ENCODE measurements at regions not wholly inside any gene's neighbourhood (a gene's known extent, or its start where the extent isn't known, plus 50 kb on each side); places are given as distances from the start of the nearest gene placed in this dataset.

DNA sequence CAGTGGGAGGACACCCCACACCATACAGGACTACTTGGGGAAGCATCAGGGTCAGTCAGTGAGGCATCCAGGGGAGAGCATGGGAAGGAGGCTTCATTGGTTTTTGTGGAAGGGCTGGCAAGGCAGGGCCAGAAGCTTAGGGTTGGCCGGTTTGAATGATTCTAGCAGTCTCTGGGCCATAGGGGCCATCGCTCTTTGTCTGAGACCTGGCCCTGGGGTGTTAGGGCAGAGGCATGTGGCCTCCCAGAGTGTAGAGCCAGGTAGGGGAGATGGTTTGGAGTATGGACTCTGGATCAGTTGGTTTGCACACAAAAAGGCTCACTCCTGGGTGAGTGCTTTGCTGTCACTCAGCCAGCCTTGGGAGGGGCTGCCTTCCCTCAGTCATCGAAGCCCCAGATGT, 98.5 kb downstream of the GLI2 start:
- no peak for TF ChIP-seq SIN3A (IDR thresholded peaks at IDR 0.05; ENCODE audit: borderline replicate concordance, insufficient read depth, low read length)
- no peak for TF ChIP-seq TAF1 (IDR thresholded peaks at IDR 0.05; ENCODE audit: borderline replicate concordance, insufficient read depth, low read length)
- TF ChIP-seq, protein P1, sequence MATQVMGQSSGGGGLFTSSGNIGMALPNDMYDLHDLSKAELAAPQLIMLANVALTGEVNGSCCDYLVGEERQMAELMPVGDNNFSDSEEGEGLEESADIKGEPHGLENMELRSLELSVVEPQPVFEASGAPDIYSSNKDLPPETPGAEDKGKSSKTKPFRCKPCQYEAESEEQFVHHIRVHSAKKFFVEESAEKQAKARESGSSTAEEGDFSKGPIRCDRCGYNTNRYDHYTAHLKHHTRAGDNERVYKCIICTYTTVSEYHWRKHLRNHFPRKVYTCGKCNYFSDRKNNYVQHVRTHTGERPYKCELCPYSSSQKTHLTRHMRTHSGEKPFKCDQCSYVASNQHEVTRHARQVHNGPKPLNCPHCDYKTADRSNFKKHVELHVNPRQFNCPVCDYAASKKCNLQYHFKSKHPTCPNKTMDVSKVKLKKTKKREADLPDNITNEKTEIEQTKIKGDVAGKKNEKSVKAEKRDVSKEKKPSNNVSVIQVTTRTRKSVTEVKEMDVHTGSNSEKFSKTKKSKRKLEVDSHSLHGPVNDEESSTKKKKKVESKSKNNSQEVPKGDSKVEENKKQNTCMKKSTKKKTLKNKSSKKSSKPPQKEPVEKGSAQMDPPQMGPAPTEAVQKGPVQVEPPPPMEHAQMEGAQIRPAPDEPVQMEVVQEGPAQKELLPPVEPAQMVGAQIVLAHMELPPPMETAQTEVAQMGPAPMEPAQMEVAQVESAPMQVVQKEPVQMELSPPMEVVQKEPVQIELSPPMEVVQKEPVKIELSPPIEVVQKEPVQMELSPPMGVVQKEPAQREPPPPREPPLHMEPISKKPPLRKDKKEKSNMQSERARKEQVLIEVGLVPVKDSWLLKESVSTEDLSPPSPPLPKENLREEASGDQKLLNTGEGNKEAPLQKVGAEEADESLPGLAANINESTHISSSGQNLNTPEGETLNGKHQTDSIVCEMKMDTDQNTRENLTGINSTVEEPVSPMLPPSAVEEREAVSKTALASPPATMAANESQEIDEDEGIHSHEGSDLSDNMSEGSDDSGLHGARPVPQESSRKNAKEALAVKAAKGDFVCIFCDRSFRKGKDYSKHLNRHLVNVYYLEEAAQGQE (IDR thresholded peaks at IDR 0.05; ENCODE audit: insufficient read depth in 1 of 2, low read depth in 2 of 2, low read length in 2 of 2): no peak
- TF ChIP-seq FOXP2 (optimal IDR thresholded peaks at IDR 0.05; ENCODE audit: borderline replicate concordance, extremely low read depth, extremely low read length, insufficient read depth): no peak
- TF ChIP-seq POLR2AphosphoS5 (IDR thresholded peaks at IDR 0.05; ENCODE audit: low read depth, low read length): no peak

DNA sequence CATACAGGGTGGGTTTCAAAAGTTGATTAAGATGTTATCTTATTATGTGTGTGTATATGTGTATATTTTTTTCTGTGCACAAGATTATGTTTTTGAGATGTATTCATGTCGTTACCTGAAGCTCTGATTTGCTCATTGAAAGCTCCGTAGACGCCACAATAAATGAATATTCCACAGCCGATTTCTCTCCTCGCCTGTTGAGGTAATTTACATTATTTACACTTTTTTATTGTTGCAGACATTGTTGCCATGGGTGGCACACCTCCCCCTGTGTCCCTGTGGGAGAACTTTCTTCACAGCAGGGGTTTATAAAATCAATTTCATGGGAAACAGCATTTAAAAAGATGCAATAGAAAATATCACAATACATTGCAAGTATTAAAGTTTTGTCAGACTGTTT, 100.6 kb downstream of the GLI2 start:
- TF ChIP-seq SIN3A (IDR thresholded peaks at IDR 0.05; ENCODE audit: borderline replicate concordance, insufficient read depth, low read length) (no peak), TAF1 (IDR thresholded peaks at IDR 0.05; ENCODE audit: borderline replicate concordance, insufficient read depth, low read length) (no peak), FOXP2 (optimal IDR thresholded peaks at IDR 0.05; ENCODE audit: borderline replicate concordance, extremely low read depth, extremely low read length, insufficient read depth) (no peak), POLR2AphosphoS5 (IDR thresholded peaks at IDR 0.05; ENCODE audit: low read depth, low read length) (no peak)
- TF ChIP-seq, protein P1 (IDR thresholded peaks at IDR 0.05; ENCODE audit: insufficient read depth in 1 of 2, low read depth in 2 of 2, low read length in 2 of 2): no peak

DNA sequence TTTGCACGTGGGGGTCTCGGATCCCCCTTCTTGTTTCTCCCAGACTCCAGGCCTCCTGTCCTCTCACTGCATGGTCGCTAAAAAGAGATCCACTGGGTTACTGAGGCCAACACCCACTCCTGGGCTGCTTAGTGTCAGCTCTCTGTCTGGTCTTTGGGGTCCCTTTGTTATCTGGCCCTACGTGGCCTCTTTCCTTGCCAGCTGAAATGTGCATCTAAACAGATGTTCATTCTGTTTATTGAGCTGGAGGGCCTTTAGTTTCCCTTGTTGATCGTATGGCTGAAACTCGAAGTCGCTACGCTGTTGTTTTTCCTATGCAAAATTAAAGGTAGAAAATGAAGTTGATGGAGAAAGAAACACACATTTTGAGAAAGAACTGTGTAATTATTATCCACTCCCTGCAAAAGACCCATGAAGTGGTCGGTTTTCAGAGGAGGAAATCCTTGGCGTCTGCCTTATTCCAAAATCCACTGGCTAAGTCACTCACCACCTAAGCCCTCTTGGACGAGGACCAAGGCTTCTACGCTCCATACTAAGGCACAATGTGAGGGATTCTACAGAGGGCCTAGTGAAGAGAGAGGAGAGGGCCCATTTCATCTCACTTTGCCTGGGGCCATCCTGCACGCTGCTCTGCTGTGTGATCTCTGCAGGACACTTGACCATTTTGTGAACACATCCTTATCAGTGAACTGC, 105.3 kb downstream of the GLI2 start:
- TF ChIP-seq SIN3A (IDR thresholded peaks at IDR 0.05; ENCODE audit: borderline replicate concordance, insufficient read depth, low read length) (no peak), TAF1 (IDR thresholded peaks at IDR 0.05; ENCODE audit: borderline replicate concordance, insufficient read depth, low read length) (no peak), FOXP2 (optimal IDR thresholded peaks at IDR 0.05; ENCODE audit: borderline replicate concordance, extremely low read depth, extremely low read length, insufficient read depth) (no peak), POLR2AphosphoS5 (IDR thresholded peaks at IDR 0.05; ENCODE audit: low read depth, low read length) (no peak)
- TF ChIP-seq, protein P1 (IDR thresholded peaks at IDR 0.05; ENCODE audit: insufficient read depth in 1 of 2, low read depth in 2 of 2, low read length in 2 of 2): no peak

DNA sequence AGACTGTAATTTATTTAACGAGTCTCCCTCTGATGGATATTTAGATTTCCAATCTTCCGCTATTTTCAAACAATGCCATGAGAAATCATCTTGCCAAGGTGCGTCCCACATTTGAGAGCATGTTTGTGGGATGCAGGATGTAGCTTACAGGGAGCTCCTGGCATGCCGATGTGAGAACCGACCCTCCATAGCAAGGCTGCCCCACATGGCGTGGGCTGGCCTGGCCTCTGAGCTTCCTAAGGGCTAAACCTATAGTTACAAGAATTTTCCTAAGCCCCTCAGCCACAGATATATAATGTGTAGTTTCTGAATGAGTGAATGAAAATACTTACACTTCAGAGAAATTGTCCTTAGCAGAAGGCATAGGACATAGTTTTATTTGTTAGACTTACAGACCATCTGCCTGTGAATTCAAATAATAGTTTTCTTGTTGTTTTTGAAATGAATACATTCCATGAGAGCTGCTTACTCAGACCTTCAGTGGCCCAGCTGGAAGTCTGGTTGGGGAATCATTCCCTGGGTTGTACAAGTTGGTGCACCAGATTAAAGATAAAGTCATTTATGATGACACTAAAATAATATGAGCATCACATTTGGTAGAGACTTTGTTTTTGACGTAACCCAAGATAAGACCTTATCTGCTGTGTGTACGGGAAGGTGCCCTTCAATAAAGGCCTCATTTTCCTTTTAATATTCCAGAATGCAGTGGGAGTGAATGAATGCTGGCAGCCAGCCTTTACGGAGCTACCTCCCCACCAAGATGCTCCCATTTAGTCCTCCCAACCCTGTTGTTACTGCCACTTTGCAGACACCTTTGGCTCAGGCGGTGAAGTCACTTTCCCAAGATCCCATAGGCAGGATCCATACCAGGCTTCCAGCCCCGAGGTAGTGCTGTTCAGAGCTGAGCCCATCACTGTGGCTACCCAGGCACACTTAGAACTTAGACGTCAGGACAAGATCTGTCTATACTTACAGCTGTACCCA, 107.1 kb downstream of the GLI2 start:
- TF ChIP-seq TAF1 (IDR thresholded peaks at IDR 0.05; ENCODE audit: borderline replicate concordance, insufficient read depth, low read length): no peak
- no peak for TF ChIP-seq POLR2AphosphoS5 (IDR thresholded peaks at IDR 0.05; ENCODE audit: low read depth, low read length)
- no peak for TF ChIP-seq SIN3A (IDR thresholded peaks at IDR 0.05; ENCODE audit: borderline replicate concordance, insufficient read depth, low read length)
- TF ChIP-seq, protein P1 (IDR thresholded peaks at IDR 0.05; ENCODE audit: insufficient read depth in 1 of 2, low read depth in 2 of 2, low read length in 2 of 2): no peak
- no peak for TF ChIP-seq FOXP2 (optimal IDR thresholded peaks at IDR 0.05; ENCODE audit: borderline replicate concordance, extremely low read depth, extremely low read length, insufficient read depth)
